B cell (primary cell): ENCODE measurements at regions not wholly inside any gene's neighbourhood (a gene's known extent, or its start where the extent isn't known, plus 50 kb on each side); places are given as distances from the start of the nearest gene placed in this dataset.

ENCODE experiments used
- ATAC-seq: fragments of 200-7000 bp; cut with Tn5 transposase; one replicate; pipeline ENCODE4 v1.10.0; 2021; ENCODE audit warnings: low read depth, mild to moderate bottlenecking, moderate number of reproducible peaks, moderate library complexity
- CTCF ChIA-PET: fragments of 350-600 bp; sonication (Branson Sonifier 250); formaldehyde crosslinking; loops from one replicate; lab custom pipeline; 2021; ENCODE audit warnings: antibody characterized with exemption, inconsistent platforms; lab: Charles Lee
- POLR2A ChIA-PET: fragments of 350-600 bp; sonication (Branson Sonifier 250); formaldehyde crosslinking; loops from one replicate; lab custom pipeline; 2021; ENCODE audit warnings: antibody characterized with exemption; lab: Charles Lee
- DNase-seq: peaks from one replicate; pipeline ENCODE4 v3.0.0; 2013
- H2AFZ ChIP-seq: 2 replicates; pipeline ENCODE4 v1.6.1; 2012; ENCODE audit warnings: mild to moderate bottlenecking, low read depth, low read length; ENCODE audit not compliant: insufficient read depth, poor library complexity, severe bottlenecking
- H3K27ac ChIP-seq, 2 donors: 1 replicate in 1 of 2; 2 replicates in 1 of 2; pipeline ENCODE4 v1.5.1; 2012 to 2013; ENCODE audit warnings: low read length in 2 of 2, mild to moderate bottlenecking in 2 of 2, moderate library complexity in 1 of 2
- H3K27me3 ChIP-seq, 4 experiments: fragments of 200-600 bp in 1 of 4; sonication (generic) in 1 of 4; replicated peaks in 1 of 4; 1 replicate in 2 of 4; 2 replicates in 2 of 4; pipeline versions ENCODE4 v1.6.1 to v1.7.0; 2013 to 2016; ENCODE audit warnings: low read length in 3 of 4, mild to moderate bottlenecking in 2 of 4, mixed read lengths in 1 of 4, moderate library complexity in 1 of 4; ENCODE audit not compliant: insufficient read depth in 4 of 4, control insufficient read depth in 3 of 4; ENCODE audit errors: control extremely low read depth in 1 of 4
- H3K36me3 ChIP-seq, 2 experiments: replicated peaks in 1 of 2; 1 replicate in 1 of 2; 2 replicates in 1 of 2; pipeline versions ENCODE4 v1.6.1 to v1.7.1; 2013; ENCODE audit warnings: low read length in 1 of 2; ENCODE audit not compliant: insufficient read depth in 2 of 2, control insufficient read depth in 1 of 2; ENCODE audit errors: control extremely low read depth in 1 of 2, extremely low read depth in 1 of 2
- H3K4me1 ChIP-seq, 2 donors: fragments of 200-600 bp in 1 of 2; sonication (generic) in 1 of 2; 1 replicate in 1 of 2; 2 replicates in 1 of 2; pipeline versions ENCODE4 v1.5.1 to v1.6.1; 2013 to 2017; ENCODE audit warnings: low read length in 2 of 2; ENCODE audit not compliant: control insufficient read depth in 2 of 2, insufficient read depth in 2 of 2
- H3K4me2 ChIP-seq: replicated peaks from 2 replicates; pipeline ENCODE3; 2012; ENCODE audit warnings: mild to moderate bottlenecking, low read depth, low read length; ENCODE audit not compliant: poor library complexity, severe bottlenecking
- H3K4me3 ChIP-seq, 5 experiments: fragments of 200-600 bp in 1 of 5; sonication (generic) in 1 of 5; 1 replicate in 3 of 5; 2 replicates in 2 of 5; pipeline versions ENCODE4 v1.5.1 to v1.7.0; 2011 to 2016; ENCODE audit warnings: low read length in 4 of 5, mild to moderate bottlenecking in 4 of 5, low read depth in 2 of 5, control low read depth in 1 of 5, moderate library complexity in 1 of 5; ENCODE audit not compliant: insufficient read depth in 1 of 5; ENCODE audit errors: control extremely low read depth in 1 of 5, extremely low read depth in 1 of 5
- H3K79me2 ChIP-seq: fragments of 200-600 bp; sonication (generic); one replicate; pipeline ENCODE4 v1.6.0; 2016; ENCODE audit warnings: low read length; ENCODE audit not compliant: control insufficient read depth, insufficient read depth
- H3K9ac ChIP-seq: fragments of 200-600 bp; sonication (generic); 2 replicates; pipeline ENCODE4 v1.6.1; 2017; ENCODE audit warnings: mild to moderate bottlenecking, low read length, moderate library complexity
- H3K9me3 ChIP-seq, 3 donors: one replicate each; pipeline versions ENCODE4 v1.6.1 to v1.7.1; 2013; ENCODE audit warnings: low read length in 2 of 3; ENCODE audit not compliant: control insufficient read depth in 2 of 3, insufficient read depth in 1 of 3; ENCODE audit errors: control extremely low read depth in 1 of 3
- H4K20me1 ChIP-seq: 2 replicates; pipeline ENCODE4 v1.6.0; 2012; ENCODE audit warnings: mild to moderate bottlenecking, low read length; ENCODE audit not compliant: insufficient read depth, control insufficient read depth, poor library complexity, severe bottlenecking
- H3K27ac Mint-ChIP-seq: one replicate; pipeline ENCODE4 v1.8.0; 2021; ENCODE audit warnings: mixed read lengths
- H3K27me3 Mint-ChIP-seq: one replicate; pipeline ENCODE4 v1.8.0; 2021; ENCODE audit warnings: mixed read lengths
- H3K4me1 Mint-ChIP-seq: one replicate; pipeline ENCODE4 v1.8.0; 2021; ENCODE audit warnings: mixed read lengths
- H3K4me3 Mint-ChIP-seq: one replicate; pipeline ENCODE4 v1.8.0; 2021; ENCODE audit warnings: mixed read lengths
- H3K9me3 Mint-ChIP-seq: one replicate; pipeline ENCODE4 v1.8.0; 2022; ENCODE audit warnings: mixed read lengths; ENCODE audit not compliant: insufficient read depth
- CTCF ChIP-seq: fragments of 200-600 bp; IDR thresholded peaks from one replicate; pipeline ENCODE4 v1.8.0; 2022; ENCODE audit warnings: antibody characterized with exemption, mild to moderate bottlenecking
- EZH2 ChIP-seq: IDR thresholded peaks from 2 replicates; pipeline ENCODE4 v1.6.1; 2012; ENCODE audit warnings: borderline replicate concordance, low read depth, mild to moderate bottlenecking, moderate library complexity, low read length; ENCODE audit not compliant: insufficient read depth, poor library complexity, severe bottlenecking
- WGBS: methylation state at CpG from one replicate; pipeline ENCODE4 v1.1.5; 2013; ENCODE audit warnings: missing lambda C conversion rate; ENCODE audit not compliant: insufficient coverage; 5-methylcytosine and 5-hydroxymethylcytosine counted together
- intact Hi-C: fragments of 100-400 bp; cut with micrococcal nuclease; formaldehyde crosslinking; loops from one replicate; pipeline ENCODE4 v1.10.0; 2022

- Mint-ChIP-seq H3K27me3 (peaks cover 13% of the 10 kb centered on the region), H3K27ac (no peak overlapping the region), H3K9me3 (no peaks in the 10 kb centered on the region), H3K4me1 (no peaks in the 10 kb centered on the region), H3K4me3 (no peak overlapping the region)
- POLR2A ChIA-PET: no interaction called here
- H4K20me1 ChIP-seq: no peaks in the 10 kb centered on the region
- no peaks in the 10 kb centered on the region for H3K27me3 ChIP-seq
- intact Hi-C loops: no loop called here
- no peak overlapping the region for H3K4me3 ChIP-seq
- H3K4me2 ChIP-seq: no peak overlapping the region
- CTCF ChIA-PET: no interaction called here
- no CpG with 5 or more reads among the region's 11 CpGs for WGBS
- no peaks in the 10 kb centered on the region for H3K79me2 ChIP-seq
- no peak overlapping the region for H3K9ac ChIP-seq
- no peak overlapping the region for H2AFZ ChIP-seq
- no peaks in the 10 kb centered on the region for H3K36me3 ChIP-seq
- no peak for TF ChIP-seq CTCF
- DNase-seq: no peak
- no peak overlapping the region for H3K27ac ChIP-seq
- H3K9me3 ChIP-seq: no peaks in the 10 kb centered on the region
- H3K4me1 ChIP-seq: no peaks in the 10 kb centered on the region
- no peak for ATAC-seq
Measured at GRCh38 chrX:3791449-3791848, 78.0 kb upstream of the PRKX start.

- TF ChIP-seq CTCF: no peak
- no peak for TF ChIP-seq EZH2
- Histone ChIP-seq H3K79me2 (no peaks in the 10 kb centered on the region), H3K27ac (no peak overlapping the region), H4K20me1 (no peaks in the 10 kb centered on the region), H3K27me3 (no peaks in the 10 kb centered on the region), H3K4me3 (no peak overlapping the region), H3K9ac (no peak overlapping the region), H3K4me1 (no peaks in the 10 kb centered on the region), H2AFZ (no peak overlapping the region), H3K9me3 (no peaks in the 10 kb centered on the region), H3K36me3 (no peaks in the 10 kb centered on the region), H3K4me2 (no peak overlapping the region)
- CTCF ChIA-PET: interaction anchor here (2.1 kb wide), 1 partner anchor 137 kb away, joined by 5 read pairs; no protein-coding TSS in a partner anchor
- POLR2A ChIA-PET: no interaction called here
- Mint-ChIP-seq H3K4me1 (no peaks in the 10 kb centered on the region), H3K9me3 (no peaks in the 10 kb centered on the region), H3K27ac (no peak overlapping the region), H3K4me3 (no peak overlapping the region), H3K27me3 (peaks cover 7% of the 10 kb centered on the region)
- intact Hi-C loops: no loop called here
- no peak for ATAC-seq
- WGBS: no CpG with 5 or more reads among the region's 10 CpGs
- peak; percentile 12 for DNase-seq
Measured at GRCh38 chrX:3788494-3789233, 75.2 kb upstream of the PRKX start.
